COLO829 (cell line): ENCODE measurements at regions not wholly inside any gene's neighbourhood (a gene's known extent, or its start where the extent isn't known, plus 50 kb on each side); places are given as distances from the start of the nearest gene placed in this dataset.

Source experiments
- DNase-seq: peaks from one replicate; pipeline ENCODE4 v3.0.0; 2012; ENCODE audit warnings: low spot score

DNA sequence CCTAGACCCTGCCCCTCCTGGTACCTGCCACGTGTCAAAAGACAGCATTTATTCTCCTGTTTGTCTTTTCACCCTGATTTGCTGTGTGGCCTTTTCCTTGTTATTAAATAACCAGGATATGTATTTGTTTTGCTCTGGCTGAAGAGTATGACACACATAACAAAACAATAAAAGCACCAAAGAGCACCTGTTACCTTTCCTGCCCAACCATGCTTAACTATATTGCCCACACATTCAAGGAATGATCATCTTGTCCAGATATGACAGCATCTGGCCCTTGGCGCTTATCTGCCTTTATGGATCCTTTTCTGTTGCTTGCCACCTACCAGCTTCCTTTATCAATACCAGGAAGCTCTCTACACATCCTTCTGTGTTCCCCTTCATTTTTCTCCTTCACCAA, 357.7 kb downstream of the FGFR2 start:
- DNase-seq: no peak

DNA sequence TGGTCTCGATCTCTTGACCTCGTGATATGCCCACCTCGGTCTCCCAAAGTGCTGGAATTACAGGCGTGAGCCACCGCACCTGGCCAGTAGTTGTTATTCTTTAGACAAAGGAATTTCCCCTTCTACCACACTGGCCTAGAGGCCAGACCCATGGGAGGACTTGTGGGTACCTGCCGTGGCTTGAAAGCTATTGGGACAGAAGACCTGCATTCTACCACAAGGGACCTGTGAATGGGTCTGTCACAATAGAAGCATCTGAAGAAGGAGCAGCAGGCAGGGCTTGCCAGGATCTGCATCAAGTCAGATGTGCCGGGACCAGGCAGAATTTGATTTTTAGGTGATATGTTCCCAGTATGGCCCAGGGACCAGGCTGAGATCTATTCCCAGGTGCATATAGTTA, 356.9 kb downstream of the FGFR2 start:
- no peak for DNase-seq

DNA sequence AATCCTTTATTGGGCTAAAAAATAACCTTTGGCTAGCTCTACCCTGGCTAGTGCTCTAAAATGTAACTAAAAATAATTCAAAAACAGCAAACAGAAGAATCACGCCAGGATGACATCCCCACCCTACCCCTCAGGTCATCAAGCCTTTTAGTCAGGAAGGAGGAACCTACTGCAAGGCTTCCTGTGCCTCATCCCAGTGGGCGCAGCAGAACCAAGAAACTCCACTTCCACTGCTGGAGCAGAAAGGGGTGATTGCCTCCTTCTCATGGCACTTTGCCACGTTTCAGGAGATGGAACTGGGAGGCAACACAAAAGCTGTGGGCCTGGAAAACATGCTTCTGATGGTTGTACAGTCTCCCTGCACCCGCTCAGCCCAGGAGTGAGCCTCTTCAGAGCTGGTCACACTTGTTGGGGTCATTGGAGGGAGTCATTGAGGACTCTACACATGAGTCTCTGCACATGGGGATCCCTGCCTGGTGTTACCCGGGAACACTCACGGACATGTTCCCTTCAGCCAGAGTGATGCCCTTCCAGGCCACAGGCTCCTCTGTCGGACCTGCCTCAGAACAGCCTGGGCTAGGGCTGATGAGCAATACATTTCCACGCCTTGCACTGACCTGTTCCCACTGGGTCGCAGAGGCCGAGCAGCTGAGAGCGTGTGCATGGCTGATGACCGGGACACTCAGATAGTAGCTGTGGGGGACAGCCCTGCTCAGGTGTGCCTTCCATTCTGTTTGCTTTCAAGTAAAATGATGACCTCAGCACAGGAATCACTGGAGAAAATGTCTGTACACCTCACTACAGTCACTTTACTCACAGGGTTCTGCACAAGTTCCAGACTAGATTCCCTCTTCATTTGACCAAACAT, 355.3 kb downstream of the FGFR2 start:
- DNase-seq: no peak

DNA sequence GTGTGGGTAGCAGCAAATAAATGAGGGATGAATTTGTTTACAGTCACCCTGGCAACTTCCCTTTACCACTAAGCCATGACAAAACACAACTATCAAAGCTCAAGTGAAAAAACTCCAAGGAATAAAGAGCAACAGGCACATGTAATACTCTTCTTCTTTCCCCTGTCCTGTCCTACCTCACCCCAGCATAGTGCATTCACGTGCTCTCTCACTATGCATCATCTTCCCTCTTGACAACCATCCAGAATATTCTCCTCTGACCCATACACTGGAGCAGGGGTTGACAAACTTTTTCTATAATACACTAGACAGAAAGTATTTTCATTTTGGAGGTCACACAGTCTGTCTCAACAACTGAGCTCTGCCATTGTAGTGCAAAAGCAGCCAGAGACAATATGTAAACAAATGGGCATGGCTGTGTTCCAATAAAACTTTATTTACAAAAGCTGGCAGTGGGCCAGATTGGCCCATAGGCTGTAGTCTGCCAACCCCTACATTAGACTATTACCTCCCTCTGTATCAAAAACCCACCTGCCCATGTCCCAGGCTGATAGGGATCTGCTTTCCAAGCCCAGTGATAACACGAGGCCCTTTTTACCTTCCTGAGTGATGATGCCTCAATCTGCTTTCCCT, 354.5 kb downstream of the FGFR2 start:
- DNase-seq: no peak

DNA sequence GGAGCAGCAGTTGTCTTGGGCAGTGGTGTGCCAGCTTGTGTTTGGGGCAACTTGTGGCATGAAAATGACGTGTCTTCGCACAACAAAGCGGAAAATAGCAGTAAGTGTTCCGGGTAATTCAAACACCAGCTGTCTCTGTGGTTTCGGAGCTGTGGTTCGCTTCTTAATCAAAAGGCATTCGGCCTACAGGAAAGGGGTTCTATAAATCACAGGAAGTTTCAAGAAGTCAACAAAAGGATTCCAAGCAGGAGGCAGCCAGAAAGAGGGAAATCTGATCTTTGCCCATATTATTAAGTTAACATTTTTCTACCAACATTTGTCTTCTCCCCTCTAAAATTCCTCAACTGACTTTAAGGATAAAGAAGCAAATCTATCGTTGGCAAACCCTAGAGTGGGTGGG, 353.4 kb downstream of the FGFR2 start:
- no peak for DNase-seq

DNA sequence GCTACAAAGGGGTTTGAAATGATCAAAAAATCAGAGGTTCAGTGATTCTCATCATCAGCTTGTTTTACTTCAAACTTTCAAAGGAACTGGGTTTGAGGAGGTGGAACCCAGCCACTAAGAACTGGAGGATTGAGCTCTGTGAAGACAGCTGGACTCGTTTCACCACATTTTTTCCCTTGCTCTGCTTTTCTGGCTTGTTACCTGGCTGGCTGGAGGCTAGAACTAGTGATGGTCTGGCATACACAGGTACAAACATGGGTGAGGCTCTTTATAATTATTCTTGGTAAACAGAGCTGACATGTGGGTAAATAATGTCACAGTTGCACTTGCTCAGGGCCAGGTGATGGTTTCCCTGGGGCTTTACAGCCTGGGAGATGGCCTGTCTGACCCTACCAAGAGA, 352.5 kb downstream of the FGFR2 start:
- DNase-seq: no peak

DNA sequence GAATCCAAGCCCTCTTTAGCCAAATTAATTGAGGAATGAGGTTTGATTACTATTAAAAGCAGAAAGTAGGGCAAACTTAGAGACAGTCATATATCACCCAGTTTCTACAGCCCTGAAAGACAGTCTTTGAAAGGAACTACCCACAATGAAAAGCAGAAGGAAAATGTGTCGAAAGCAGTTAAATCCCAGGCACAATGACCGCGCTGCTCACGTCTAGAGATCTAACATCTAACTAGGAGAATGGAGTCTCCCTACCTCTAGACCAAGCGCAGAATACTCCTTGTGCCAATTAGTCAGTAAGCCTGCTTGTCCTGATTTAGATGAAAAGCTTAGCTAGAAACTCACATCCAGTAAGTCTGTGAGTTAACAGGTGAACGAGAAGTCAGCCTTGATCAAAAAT, 350.0 kb downstream of the FGFR2 start:
- no peak for DNase-seq

DNA sequence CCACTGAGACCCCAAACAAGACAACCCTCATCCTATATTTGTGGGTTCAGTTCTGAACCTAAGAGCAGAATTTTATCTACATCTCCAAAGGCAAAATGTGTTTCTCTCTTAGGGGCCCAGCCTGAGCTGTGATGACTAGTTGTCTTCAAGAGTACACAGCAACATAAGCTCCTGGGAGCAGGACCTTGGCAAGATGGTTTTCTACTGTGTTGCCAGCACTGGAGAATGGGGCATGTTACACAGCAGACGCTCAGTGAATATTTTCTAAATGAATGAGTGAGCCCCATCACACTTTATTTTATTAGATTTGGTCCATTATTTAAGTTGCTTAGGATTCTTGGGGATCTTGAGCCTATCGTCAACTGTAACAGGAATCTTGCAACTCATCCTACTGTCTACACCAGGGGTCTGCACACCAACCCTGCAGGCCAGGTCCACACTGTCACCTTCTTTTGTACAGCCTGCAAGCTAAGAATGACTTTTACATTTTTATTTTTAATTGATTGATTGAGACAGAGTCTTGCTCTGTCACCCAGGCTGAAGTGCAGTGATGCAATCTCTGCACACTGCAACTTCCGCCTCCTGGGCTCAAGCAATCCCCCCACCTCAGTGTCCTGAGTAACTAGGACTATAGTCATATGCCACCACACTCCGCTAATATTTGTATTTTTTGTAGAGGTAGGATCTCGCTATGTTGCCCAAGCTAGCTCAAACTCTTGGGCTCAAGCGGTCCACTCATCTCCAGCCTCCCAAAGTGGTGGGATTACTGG, 347.1 kb downstream of the FGFR2 start:
- no peak for DNase-seq

DNA sequence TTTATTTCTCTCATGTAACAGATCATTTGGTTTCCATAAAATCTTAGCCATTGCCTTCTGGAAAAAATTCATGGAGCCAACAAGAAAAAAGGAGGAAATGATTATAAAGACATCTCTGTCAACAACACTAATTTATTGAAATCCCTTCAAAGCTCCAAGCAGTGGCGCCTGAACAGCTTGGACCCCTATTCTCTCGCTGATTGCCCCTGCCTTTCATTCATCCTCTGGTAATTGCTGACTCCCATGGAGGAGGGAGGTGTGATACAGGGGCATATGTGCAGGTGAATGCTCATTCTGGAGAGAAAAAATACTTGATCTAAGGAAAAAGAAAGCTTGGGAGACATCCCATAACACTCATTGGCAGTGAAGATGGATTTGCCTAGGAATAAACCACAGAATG, 345.5 kb downstream of the FGFR2 start:
- no peak for DNase-seq

DNA sequence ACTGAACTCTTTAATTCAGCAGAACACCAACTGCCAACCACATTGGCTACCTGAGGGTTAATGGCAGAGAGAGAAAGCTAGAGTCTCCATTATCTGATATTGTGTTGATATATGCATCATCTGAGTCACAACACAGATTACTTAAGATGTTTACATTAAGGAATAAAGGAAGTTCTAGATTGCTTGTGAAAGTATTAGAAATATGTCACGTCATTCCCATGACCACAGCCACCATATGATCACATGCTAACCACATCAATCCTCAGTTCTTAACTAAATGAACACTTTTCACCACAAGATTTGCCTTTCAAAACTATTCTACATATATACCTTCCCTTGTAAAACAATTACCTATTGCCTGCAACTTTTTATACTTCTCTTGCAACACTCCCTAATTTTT, 337.9 kb downstream of the FGFR2 start:
- DNase-seq: no peak

DNA sequence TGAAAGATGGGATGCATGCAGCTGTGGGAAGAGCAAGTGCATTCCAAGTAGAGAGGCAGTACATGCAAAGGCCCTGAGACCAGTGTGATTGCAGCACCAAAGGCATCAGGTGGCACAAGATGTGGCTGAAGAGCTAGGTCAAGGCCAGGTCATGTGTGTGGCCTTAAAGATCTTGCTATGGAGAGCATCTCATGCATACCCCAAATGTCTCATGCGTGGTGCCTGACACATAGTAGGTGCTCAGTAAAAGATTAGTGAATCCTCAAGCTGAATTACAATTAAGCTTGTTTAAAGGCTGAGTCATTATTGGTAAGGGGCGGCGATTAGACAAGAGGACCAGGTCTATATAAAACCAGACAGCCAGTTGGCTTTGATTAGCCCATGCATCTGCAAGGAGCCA, 336.6 kb downstream of the FGFR2 start:
- no peak for DNase-seq

DNA sequence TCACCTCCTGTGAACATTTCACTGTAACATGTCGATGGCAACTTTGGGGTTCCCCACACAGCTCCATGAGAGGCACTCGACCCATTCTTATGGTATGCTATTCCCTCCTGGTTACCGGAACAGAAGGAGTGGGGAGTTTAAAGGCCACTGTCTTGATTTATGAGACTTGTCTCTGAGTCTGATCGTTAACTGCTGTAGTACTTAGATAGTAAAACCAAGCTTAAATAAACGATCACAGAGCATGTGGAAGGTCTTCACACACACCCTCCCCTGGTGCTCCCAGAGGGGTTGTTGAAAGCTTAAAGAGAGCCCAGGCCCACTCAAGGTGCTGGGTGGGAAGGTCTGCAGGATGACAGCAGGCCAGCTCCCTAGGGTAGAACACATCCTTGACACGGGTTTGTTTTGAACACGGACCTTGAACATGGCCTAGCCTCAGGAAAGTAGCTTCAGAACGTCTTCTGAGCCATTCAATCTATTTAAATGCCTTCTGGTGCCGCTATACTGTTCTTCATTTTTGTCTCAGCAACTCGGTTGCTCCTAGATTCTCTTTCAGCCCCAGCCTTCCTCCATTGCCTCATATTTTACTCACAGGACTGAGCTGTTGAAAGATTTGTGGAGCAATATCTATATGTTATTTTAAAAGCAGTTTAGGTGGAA, 335.3 kb downstream of the FGFR2 start:
- no peak for DNase-seq

DNA sequence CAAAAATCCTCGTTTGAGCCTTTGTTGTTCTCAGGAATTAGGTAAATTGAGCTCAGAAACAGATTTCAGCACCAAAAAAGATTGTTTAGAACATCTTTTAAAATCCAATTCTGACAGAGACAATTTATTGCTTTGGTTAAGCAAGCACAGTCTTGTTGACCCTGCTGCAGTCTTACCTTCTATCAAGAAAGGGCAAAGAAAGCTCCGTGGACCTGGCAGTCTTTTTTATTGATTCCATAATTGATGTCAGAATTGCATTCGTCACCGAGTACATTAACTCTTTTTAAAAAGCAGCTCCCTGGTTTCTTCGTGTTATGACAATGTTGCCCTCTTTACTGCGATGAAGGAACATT, 334.8 kb downstream of the FGFR2 start:
- DNase-seq: no peak

DNA sequence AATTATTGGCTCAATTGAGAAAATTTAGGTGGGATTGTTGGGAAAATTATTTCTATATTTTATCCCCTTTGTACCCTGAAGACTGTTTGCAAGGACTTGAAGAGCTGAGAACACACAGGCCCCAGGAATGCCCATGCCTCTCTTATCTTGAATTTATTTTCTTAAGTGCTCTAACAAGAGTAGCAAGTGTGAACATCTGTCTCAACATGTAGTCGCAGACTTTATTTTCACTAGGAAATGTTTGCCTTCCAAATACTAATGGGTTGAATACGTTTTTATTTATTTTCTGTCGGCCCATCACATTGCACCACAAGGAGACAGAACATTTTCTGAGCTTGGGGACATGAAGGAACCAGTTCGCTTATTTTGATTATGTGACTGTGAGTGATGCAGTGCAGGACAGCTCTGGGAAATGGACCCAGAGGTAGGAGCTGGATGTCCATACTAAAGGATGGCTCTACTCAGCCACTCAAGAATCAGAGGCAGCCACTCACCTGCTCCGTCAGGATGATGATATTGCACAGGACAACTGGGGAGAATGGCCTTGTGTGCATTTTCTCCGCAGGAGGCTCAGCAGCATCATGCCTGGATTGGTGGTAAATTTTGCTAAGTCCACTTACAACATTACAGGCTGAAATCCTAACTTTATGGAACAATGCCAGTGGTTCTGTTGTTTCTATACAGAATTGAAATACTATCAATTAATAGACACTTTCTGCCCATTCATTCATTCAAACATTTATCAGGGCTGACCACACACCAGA, 332.7 kb downstream of the FGFR2 start:
- DNase-seq: no peak

DNA sequence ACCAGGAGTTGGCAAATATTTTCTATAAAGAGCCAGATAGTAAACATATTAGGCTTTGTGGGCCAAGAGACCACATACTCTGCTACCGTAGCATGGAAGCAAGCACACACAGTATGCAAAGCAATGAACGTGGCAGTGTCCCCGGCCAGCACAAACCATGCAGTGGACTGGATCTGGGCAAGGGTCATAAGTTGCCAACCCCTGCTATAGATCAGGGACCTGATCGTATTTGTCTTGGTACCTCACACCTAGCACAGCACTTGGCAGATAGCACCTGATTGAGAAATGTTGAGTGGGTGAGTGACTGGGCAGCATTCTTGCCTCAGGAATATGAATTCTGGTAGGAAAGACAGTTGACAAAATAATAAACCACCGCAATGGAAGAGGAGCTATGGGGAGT, 331.9 kb downstream of the FGFR2 start:
- no peak for DNase-seq

DNA sequence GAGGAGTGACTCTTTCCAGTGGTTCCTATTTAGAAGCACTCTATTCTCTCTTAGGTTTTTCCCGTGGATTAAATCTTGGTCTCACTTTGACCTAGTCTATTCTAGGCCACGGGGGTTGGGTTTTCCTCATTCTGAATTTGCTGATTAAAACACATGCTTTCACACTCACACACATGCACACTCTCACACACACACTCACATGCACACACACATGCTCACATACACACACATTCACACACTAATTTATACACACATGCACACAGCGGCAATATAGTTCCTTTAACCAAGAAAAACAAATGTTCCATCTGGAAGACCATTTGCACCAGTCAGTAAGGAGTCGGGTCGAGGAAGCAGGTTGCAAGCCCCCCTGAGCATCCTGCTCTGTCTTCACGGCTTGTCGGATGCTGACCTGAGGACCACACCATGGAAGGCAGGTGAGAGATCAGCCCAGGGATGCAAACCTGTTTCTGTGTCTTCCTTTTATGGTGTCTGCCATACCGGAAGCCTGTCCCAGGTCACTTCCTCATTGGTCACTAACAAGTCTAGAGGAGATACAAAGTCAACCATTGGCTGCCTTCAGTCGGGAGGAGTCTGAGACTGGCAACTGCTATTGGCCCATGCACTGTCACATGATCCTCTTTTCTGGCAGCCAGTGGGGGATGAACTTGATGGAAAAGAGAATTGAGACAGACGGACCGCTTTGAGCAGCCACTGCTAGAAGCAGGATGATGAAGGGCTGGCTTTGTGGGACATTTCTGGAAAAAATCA, 330.8 kb downstream of the FGFR2 start:
- no peak for DNase-seq

DNA sequence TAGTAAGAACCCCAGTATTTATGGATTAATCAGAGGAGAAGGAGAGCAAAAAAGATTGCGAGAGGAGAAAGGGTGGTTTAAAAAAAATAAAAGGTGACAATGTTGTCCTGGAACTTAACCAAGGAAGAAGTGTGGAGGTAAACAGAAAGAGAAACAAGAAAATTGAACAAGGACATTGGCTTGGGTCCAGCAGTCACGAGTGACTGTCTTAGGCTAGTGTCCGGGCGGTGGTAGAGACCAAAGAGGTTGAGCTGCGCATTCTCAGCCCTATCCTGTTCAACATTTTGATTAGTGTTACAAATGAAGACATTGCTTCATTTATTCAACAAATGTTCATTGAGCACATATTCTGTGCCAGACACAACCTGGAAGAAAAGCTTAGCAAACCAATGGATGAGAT, 329.9 kb downstream of the FGFR2 start:
- no peak for DNase-seq

DNA sequence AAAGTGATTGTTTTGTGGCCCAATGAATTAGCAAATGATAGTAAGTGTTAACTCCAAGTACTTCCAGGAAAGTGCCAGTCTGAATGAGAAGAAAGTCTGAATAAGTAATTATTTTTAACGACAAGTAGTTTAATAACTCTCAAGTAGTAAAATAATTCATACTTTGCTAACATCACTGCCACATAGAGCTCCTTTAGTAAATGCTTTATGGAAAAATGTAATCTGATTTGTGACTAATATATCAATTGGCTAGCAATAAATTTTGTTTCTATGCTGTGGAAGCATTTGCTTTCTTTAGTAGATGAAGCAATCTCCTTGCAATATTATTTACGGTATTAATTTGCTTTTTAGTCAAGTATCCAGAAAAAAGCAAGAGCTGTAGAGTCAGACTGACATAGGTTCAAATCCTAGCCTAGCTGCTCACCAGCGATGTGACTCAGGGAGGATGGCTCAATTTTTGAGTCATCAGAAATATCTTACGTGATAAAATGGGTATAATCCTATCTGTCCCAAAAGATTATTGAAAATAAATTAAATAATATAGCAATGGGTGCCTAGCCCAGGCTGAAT, 329.3 kb downstream of the FGFR2 start:
- DNase-seq: no peak

DNA sequence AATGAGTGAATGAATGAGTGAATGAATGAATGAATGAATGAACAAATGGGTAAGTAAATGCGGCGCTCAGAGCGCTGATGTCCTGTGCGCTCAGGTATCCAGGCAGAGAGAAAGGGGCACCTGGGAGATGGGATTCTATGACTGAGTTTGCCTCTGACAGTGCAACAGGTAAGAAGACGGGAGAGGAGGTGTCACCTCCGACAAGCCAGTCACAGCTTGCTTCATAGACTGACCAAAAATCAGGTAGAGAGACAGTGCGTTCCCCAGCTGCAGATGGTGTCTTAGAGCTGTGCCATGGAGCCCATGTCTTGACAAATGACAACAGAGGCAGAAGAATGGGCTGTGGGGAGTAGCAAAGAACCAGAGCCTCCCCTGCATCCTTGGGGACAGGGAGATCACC, 327.3 kb downstream of the FGFR2 start:
- no peak for DNase-seq

DNA sequence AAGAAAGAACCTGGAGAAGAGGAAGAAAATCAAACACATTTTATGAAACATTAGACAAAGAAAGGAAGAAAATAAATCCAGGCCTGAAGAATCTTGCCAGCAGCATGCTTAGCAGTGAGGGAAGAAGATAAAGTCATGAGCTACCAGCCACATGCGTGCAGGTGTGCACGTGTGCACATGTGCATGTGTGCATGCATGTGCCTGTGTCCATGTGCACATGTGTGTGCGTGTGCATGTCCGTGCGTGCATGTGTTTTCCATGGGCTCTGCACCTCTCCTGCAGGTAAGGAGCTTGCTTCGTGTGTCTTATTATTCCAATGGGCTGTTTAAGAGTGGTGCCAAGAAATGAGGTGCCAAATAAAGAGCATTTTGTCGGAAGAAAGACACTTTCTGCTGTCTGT, 322.2 kb downstream of the FGFR2 start:
- no peak for DNase-seq

DNA sequence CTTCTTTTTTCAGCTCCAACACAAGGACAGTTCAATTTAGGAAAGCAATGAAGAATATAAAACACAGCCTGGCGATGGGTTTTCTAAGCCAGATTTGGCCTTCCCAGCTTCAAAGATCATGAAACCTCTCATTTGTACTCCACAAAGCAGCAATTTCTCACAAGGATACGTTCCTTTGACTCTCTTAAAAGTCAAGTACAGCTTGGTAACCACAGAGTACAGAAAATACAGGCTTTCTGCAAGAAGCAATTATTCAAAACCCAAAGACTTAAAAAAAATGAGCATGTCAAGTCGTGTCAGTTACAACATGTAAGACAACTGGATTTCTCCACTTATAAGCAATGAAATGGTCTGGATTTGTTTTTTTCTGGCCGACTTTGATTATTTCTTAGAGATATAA, 321.4 kb downstream of the FGFR2 start:
- no peak for DNase-seq
